Neuronal stem cell (in vitro differentiated cells): ENCODE measurements at regions not wholly inside any gene's neighbourhood (a gene's known extent, or its start where the extent isn't known, plus 50 kb on each side); places are given as distances from the start of the nearest gene placed in this dataset.

Source experiments
- DNase-seq: peaks from one replicate; pipeline ENCODE4 v3.0.0-alpha.2; 2013; ENCODE audit warnings: low spot score
- H2AFZ ChIP-seq: one replicate; pipeline ENCODE4 v1.6.1; 2013; ENCODE audit warnings: mild to moderate bottlenecking, low read length, inconsistent platforms
- H2AK5ac ChIP-seq: 2 replicates; pipeline ENCODE4 v1.6.1; 2013; ENCODE audit warnings: low read depth, mild to moderate bottlenecking, inconsistent platforms, low read length, moderate library complexity, mixed read lengths
- H2BK120ac ChIP-seq: 2 replicates; pipeline ENCODE4 v1.6.1; 2013; ENCODE audit warnings: low read depth, mild to moderate bottlenecking, inconsistent platforms, low read length, moderate library complexity, mixed read lengths
- H2BK12ac ChIP-seq: one replicate; pipeline ENCODE4 v1.6.1; 2013; ENCODE audit warnings: low read length, inconsistent platforms
- H2BK15ac ChIP-seq: 2 replicates; pipeline ENCODE4 v1.6.1; 2013; ENCODE audit warnings: mild to moderate bottlenecking, low read length, inconsistent platforms, mixed read lengths
- H2BK5ac ChIP-seq: one replicate; pipeline ENCODE4 v1.6.1; 2013; ENCODE audit warnings: inconsistent platforms, mild to moderate bottlenecking, low read length, moderate library complexity
- H3K14ac ChIP-seq: one replicate; pipeline ENCODE4 v1.6.1; 2013; ENCODE audit warnings: low read length, inconsistent platforms
- H3K18ac ChIP-seq: 2 replicates; pipeline ENCODE4 v1.6.1; 2013; ENCODE audit warnings: low read length, inconsistent platforms
- H3K23ac ChIP-seq: 2 replicates; pipeline ENCODE4 v1.6.1; 2013; ENCODE audit warnings: low read depth, mild to moderate bottlenecking, mixed read lengths, low read length, inconsistent platforms; ENCODE audit not compliant: poor library complexity
- H3K27ac ChIP-seq: replicated peaks from 3 replicates; pipeline ENCODE4 v1.5.1; 2013; ENCODE audit warnings: low read length, inconsistent platforms
- H3K27me3 ChIP-seq, 3 experiments: 2 replicates each; pipeline ENCODE4 v1.6.1; 2013; ENCODE audit warnings: low read length in 3 of 3, mild to moderate bottlenecking in 2 of 3, inconsistent platforms in 1 of 3, low read depth in 1 of 3, mixed read lengths in 1 of 3, moderate library complexity in 1 of 3; ENCODE audit not compliant: control insufficient read depth in 3 of 3, insufficient read depth in 3 of 3
- H3K36me3 ChIP-seq, 2 donors: replicated peaks in 1 of 2; 2 replicates each; pipeline ENCODE4 v1.6.1; 2013; ENCODE audit warnings: low read length in 2 of 2; ENCODE audit not compliant: control insufficient read depth in 2 of 2, insufficient read depth in 2 of 2
- H3K4ac ChIP-seq: 2 replicates; pipeline ENCODE4 v1.6.1; 2013; ENCODE audit warnings: inconsistent platforms, mild to moderate bottlenecking, low read length, moderate library complexity
- H3K4me1 ChIP-seq, 2 donors: 1 replicate in 1 of 2; 2 replicates in 1 of 2; pipeline ENCODE4 v1.6.1; 2013; ENCODE audit warnings: low read length in 2 of 2, low read depth in 1 of 2; ENCODE audit not compliant: control insufficient read depth in 2 of 2, insufficient read depth in 1 of 2
- H3K4me2 ChIP-seq: one replicate; pipeline ENCODE4 v1.6.1; 2013; ENCODE audit warnings: mild to moderate bottlenecking, low read length, inconsistent platforms; ENCODE audit not compliant: insufficient read depth, poor library complexity, severe bottlenecking
- H3K4me3 ChIP-seq, 2 donors: 2 replicates each; pipeline ENCODE4 v1.5.1; 2013; ENCODE audit warnings: low read length in 2 of 2, mild to moderate bottlenecking in 2 of 2, inconsistent platforms in 1 of 2, moderate library complexity in 1 of 2
- H3K79me1 ChIP-seq: one replicate; pipeline ENCODE4 v1.6.1; 2013; ENCODE audit warnings: low read depth, mild to moderate bottlenecking, inconsistent platforms, low read length, moderate library complexity
- H3K9ac ChIP-seq: one replicate; pipeline ENCODE4 v1.6.1; 2013; ENCODE audit warnings: mild to moderate bottlenecking, low read depth, low read length, inconsistent platforms; ENCODE audit not compliant: poor library complexity
- H3K9me3 ChIP-seq, 2 donors: replicated peaks in 1 of 2; 2 replicates each; pipeline versions ENCODE3 to v1.6.1; 2013; ENCODE audit warnings: low read length in 2 of 2, mild to moderate bottlenecking in 2 of 2, inconsistent platforms in 1 of 2, low read depth in 1 of 2, mixed read lengths in 1 of 2, moderate library complexity in 1 of 2; ENCODE audit not compliant: control insufficient read depth in 2 of 2, insufficient read depth in 1 of 2
- H4K8ac ChIP-seq: one replicate; pipeline ENCODE4 v1.6.1; 2013; ENCODE audit warnings: low read depth, mild to moderate bottlenecking, inconsistent platforms, low read length, moderate library complexity
- H4K91ac ChIP-seq: one replicate; pipeline ENCODE4 v1.6.1; 2013; ENCODE audit warnings: low read length, low read depth, mild to moderate bottlenecking, inconsistent platforms; ENCODE audit not compliant: poor library complexity
- WGBS, 2 donors: extraction: QIAGEN DNeasy Blood & Tissue Kit; methylation state at CpG; one replicate each; pipeline ENCODE4 v1.1.7; 2013; ENCODE audit warnings: missing lambda C conversion rate in 2 of 2, mixed read lengths in 1 of 2; ENCODE audit not compliant: insufficient read length in 2 of 2, insufficient replicate concordance in 1 of 2; ENCODE audit errors: extremely low coverage in 2 of 2; 5-methylcytosine and 5-hydroxymethylcytosine counted together

DNA sequence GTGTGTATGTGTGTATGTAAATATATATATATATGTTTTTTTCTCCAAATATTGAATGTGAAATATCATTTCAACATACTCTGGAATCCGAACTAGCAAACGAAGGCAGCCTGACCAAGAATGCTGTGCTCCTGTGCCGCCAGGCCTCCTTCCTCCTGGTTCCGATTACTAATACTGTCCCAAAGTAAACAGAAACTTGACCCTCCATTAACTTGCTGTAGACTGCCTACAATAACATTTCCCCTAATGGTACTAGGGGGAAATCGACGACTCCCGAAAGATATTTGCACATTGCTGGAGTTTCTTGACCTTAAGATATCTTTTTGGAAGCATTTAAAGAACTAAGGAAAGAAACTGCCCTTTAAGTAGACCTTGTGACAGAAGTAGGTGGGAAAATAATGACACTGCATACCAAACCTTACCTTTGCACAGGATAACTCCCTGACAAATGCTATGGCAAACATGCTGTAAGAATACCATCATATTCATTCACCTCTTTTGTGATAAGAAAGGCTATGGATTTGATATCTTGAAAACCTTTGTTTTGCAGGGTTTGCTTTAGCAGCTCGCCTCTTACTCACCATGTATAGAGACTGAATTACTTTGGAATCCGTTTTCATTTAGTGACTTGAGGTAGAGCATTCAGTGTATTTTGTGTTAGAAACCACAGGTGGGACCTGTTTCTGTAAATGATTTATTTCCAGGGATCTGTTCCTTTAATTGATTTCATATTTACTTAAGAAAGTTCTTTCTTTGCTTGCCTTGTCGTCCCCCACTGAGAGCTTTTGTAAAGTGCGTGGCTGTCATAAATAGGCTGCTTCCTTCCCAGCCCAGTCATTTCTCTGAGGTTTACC, 80.1 kb downstream of the KLF5 start:
- no peak overlapping the region for H3K4ac ChIP-seq
- no peak overlapping the region for H2BK12ac ChIP-seq
- no peak overlapping the region for H2BK15ac ChIP-seq
- H3K79me1 ChIP-seq: no peaks in the 10 kb centered on the region
- H2AFZ ChIP-seq: no peak overlapping the region
- no peak for DNase-seq
- no peak overlapping the region for H2AK5ac ChIP-seq
- H3K4me3 ChIP-seq: no peak overlapping the region
- no peak overlapping the region for H3K18ac ChIP-seq
- H3K4me2 ChIP-seq: no peak overlapping the region
- H2BK120ac ChIP-seq: no peak overlapping the region
- H3K23ac ChIP-seq: no peak overlapping the region
- no peaks in the 10 kb centered on the region for H3K36me3 ChIP-seq
- no peaks in the 10 kb centered on the region for H3K27me3 ChIP-seq
- no peaks in the 10 kb centered on the region for H3K9me3 ChIP-seq
- no CpG with 5 or more reads among the region's 11 CpGs for WGBS, 2 donors
- H4K8ac ChIP-seq: no peak overlapping the region
- H2BK5ac ChIP-seq: no peak overlapping the region
- peaks cover 9 to 10% of the 10 kb centered on the region in 2 donors for H3K4me1 ChIP-seq
- H3K14ac ChIP-seq: no peak overlapping the region
- H3K9ac ChIP-seq: no peak overlapping the region
- H3K27ac ChIP-seq: no peak overlapping the region
- H4K91ac ChIP-seq: no peak overlapping the region

GRCh38 chr13:73138276-73138637, 79.5 kb downstream of the KLF5 start:
- Histone ChIP-seq H2BK15ac (no peak overlapping the region), H3K18ac (no peak overlapping the region)

DNA sequence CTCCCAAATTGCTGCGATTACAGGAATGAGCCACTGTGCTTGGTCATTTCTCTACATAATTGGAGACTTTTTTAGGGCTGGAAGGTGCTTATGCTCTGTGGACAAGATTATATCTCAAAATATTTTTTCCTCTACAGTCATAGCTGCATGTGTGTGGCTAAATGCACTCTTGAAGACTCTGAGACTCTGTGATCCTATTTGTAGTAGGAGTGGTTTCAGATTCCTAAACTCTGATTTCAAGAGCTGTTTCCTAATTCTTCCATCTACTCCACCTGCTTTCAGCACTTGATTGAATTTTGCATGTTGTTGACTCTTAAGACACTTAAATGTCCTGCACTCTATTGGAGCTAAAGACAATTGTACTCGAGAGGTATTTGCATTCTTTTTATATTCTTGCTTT, 78.0 kb downstream of the KLF5 start:
- no peak overlapping the region for H3K23ac ChIP-seq
- no peak overlapping the region for H2BK5ac ChIP-seq
- no peaks in the 10 kb centered on the region for H3K27me3 ChIP-seq
- H3K4ac ChIP-seq: no peak overlapping the region
- H3K4me1 ChIP-seq: peaks cover 6 to 7% of the 10 kb centered on the region in 2 donors
- DNase-seq: no peak
- H2BK12ac ChIP-seq: no peak overlapping the region
- no peaks in the 10 kb centered on the region for H3K36me3 ChIP-seq
- H3K18ac ChIP-seq: no peak overlapping the region
- H2BK120ac ChIP-seq: no peak overlapping the region
- no peak overlapping the region for H4K91ac ChIP-seq
- no peak overlapping the region for H4K8ac ChIP-seq
- no peak overlapping the region for H2BK15ac ChIP-seq
- no peak overlapping the region for H2AK5ac ChIP-seq
- H3K4me3 ChIP-seq: no peak overlapping the region
- no CpG with 5 or more reads among the region's 2 CpGs for whole genome bisulfite sequencing, 2 donors
- H3K79me1 ChIP-seq: no peaks in the 10 kb centered on the region
- no peak overlapping the region for H3K4me2 ChIP-seq
- H3K27ac ChIP-seq: no peak overlapping the region
- no peak overlapping the region for H3K9ac ChIP-seq
- no peak overlapping the region for H3K14ac ChIP-seq
- H3K9me3 ChIP-seq: no peaks in the 10 kb centered on the region
- no peak overlapping the region for H2AFZ ChIP-seq

More at GRCh38 chr13:73138276-73138637, 79.5 kb downstream of the KLF5 start:
- no peak overlapping the region for H3K23ac ChIP-seq
- peaks cover 9 to 10% of the 10 kb centered on the region in 2 donors for H3K4me1 ChIP-seq
- no peak overlapping the region for H2BK120ac ChIP-seq
- no peak overlapping the region for H3K14ac ChIP-seq
- no CpG with 5 or more reads among the region's 5 CpGs for WGBS, 2 donors
- no peaks in the 10 kb centered on the region for H3K36me3 ChIP-seq
- no peak overlapping the region for H3K4me3 ChIP-seq
- H3K27ac ChIP-seq: no peak overlapping the region
- no peak overlapping the region for H2BK5ac ChIP-seq
- H3K27me3 ChIP-seq: no peaks in the 10 kb centered on the region
- no peak overlapping the region for H4K8ac ChIP-seq
- no peak overlapping the region for H2AK5ac ChIP-seq
- H3K9ac ChIP-seq: no peak overlapping the region
- H2BK12ac ChIP-seq: no peak overlapping the region
- no peak overlapping the region for H2AFZ ChIP-seq
- H3K4ac ChIP-seq: no peak overlapping the region
- H3K4me2 ChIP-seq: no peak overlapping the region
- no peaks in the 10 kb centered on the region for H3K79me1 ChIP-seq
- H4K91ac ChIP-seq: no peak overlapping the region
- no peak for DNase-seq
- H3K9me3 ChIP-seq: no peaks in the 10 kb centered on the region

DNA sequence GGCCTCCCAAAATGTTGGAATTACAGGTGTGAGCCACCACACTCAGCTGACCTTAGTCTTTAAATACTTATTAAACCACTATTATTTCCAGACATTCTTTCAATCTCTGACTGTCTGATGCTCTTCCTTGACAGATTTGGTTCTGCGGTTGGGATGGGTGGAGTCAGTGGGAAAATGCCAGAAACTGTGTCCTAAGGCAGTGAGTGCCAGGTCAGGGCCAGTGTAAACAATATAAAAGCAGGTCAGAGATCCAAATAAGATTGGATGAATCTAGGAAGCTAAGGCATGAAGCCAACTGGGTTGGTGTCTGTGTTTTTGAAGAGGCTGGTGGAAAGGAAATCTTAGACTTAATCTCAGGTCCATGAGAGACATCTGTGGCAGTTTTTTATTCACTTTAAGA, 74.7 kb downstream of the KLF5 start:
- WGBS, 2 donors: no CpG with 5 or more reads among the region's 1 CpG
- no peaks in the 10 kb centered on the region for H3K27me3 ChIP-seq
- no peak overlapping the region for H4K8ac ChIP-seq
- no peak overlapping the region for H3K27ac ChIP-seq
- H3K14ac ChIP-seq: no peak overlapping the region
- no peak for DNase-seq
- no peak overlapping the region for H2BK5ac ChIP-seq
- H3K4ac ChIP-seq: no peak overlapping the region
- no peak overlapping the region for H3K9ac ChIP-seq
- H3K4me2 ChIP-seq: no peak overlapping the region
- no peaks in the 10 kb centered on the region for H3K36me3 ChIP-seq
- no peak overlapping the region for H2AFZ ChIP-seq
- H2BK120ac ChIP-seq: no peak overlapping the region
- no peak overlapping the region for H2BK15ac ChIP-seq
- no peak overlapping the region for H2AK5ac ChIP-seq
- no peak overlapping the region for H3K4me3 ChIP-seq
- H2BK12ac ChIP-seq: no peak overlapping the region
- no peaks in the 10 kb centered on the region for H3K9me3 ChIP-seq
- no peak overlapping the region for H3K18ac ChIP-seq
- no peaks in the 10 kb centered on the region for H3K79me1 ChIP-seq
- H3K4me1 ChIP-seq: no peaks in the 10 kb centered on the region
- H4K91ac ChIP-seq: no peak overlapping the region
- no peak overlapping the region for H3K23ac ChIP-seq
